ENCODE measurements at regions not wholly inside any gene's neighbourhood (a gene's known extent, or its start where the extent isn't known, plus 50 kb on each side); places are given as distances from the start of the nearest gene placed in this dataset.
"Not testable (repeated sequence)": the region's sequence is repeated elsewhere in the genome, so short reads cannot be mapped to it uniquely, and the experiment has no call there.

DNA sequence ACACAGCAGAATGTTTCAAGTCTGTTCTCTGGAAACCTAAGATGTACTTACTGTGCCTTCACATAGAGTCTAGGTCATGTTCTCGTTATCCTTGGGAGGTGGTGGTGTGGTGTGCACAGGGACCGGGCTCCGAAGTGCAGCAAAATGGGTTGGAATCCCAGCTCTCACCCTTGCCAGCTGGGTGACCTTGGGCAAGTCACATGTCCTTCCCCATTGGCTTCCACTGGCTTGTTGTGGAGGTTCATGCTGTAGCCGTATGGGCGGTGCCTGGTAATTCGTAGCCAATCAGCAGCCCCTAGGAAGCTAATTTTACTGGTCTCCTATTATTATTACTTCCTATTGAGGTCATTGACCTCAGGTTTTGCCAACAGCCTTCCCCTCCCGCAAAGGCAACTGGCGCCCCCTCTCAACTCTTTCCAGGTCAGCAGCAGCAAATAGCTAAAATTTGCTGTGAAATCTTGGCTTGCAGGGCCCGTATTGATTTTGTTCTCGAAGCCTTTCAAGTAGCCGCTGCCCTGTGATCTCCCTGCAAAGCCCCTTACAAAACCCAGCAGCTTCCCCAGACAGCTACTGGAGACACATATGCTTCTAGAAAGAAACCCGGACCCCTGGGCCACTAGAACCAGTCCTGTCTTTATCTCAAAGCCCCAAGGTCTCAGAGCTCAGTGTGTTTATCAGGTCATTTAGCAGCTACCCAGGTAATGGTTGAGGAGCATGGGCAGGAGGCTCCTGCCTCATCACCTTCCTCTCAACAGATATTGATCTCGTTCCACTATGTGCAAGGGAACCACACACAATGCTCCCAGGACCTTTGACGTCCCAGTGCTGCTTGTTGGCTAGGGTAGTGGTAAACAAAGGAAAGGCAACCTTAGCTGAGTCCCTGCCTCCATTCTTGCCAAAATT lies 66.5 kb upstream of the SLC1A4 start:
- no peak overlapping the region for H3K27ac Mint-ChIP-seq
- no peak overlapping the region for H3K4me3 Mint-ChIP-seq
- H3K4me1 Mint-ChIP-seq = peaks cover 22% of the 10 kb centered on the region
- H3K9me3 Mint-ChIP-seq = peaks cover 18% of the 10 kb centered on the region
- H3K36me3 Mint-ChIP-seq = peaks cover 5% of the 10 kb centered on the region
- H3K27me3 Mint-ChIP-seq = peaks cover 9% of the 10 kb centered on the region
- CTCF ChIA-PET = interaction anchor here (0.7 to 1.3 kb wide), 3 partner anchors 16 to 142 kb away, joined by 3 read pairs; no protein-coding TSS in a partner anchor
- DNase-seq = no peak

DNA sequence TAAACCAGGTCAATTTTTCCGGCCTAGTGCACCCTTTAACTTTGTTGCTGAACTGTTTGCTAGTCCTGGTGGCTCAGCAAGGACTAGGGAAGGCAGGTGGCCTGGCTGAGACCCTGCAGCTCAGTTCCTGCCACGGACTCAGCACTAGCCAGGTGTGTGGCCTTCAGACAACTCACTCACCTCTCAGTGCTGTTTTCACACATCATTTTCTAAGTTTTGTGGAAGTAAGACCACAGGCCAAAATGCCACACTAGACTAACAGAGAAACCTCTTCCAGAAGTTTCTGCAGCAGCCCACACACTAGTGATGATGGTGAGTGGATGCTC lies 65.9 kb upstream of the SLC1A4 start:
- CTCF ChIA-PET = interaction anchor here (1.0 to 1.3 kb wide), 2 partner anchors 16 to 141 kb away, joined by 3 read pairs; no protein-coding TSS in a partner anchor
- H3K9me3 Mint-ChIP-seq = peaks cover 18% of the 10 kb centered on the region
- H3K4me3 Mint-ChIP-seq = no peak overlapping the region
- no peak for DNase-seq
- peaks cover 16% of the 10 kb centered on the region for H3K4me1 Mint-ChIP-seq
- H3K36me3 Mint-ChIP-seq = peaks cover 5% of the 10 kb centered on the region
- no peak overlapping the region for H3K27ac Mint-ChIP-seq
- H3K27me3 Mint-ChIP-seq = peaks cover 9% of the 10 kb centered on the region

GRCh38 chr2:64924170-64924934 lies 64.8 kb upstream of the SLC1A4 start:
- peaks cover 9% of the 10 kb centered on the region for H3K27me3 Mint-ChIP-seq
- H3K4me1 Mint-ChIP-seq = peaks cover 6% of the 10 kb centered on the region
- no peak for DNase-seq
- CTCF ChIA-PET = interaction anchor here (0.9 to 1.2 kb wide), 4 partner anchors 8 to 72 kb away, joined by 3 to 4 read pairs (median 3); no protein-coding TSS in a partner anchor
- H3K27ac Mint-ChIP-seq = peak overlapping the region; percentile 13
- H3K9me3 Mint-ChIP-seq = peaks cover 18% of the 10 kb centered on the region
- H3K4me3 Mint-ChIP-seq = no peak overlapping the region
- peaks cover 5% of the 10 kb centered on the region for H3K36me3 Mint-ChIP-seq

GRCh38 chr2:64925930-64926722 lies 63.1 kb upstream of the SLC1A4 start:
- H3K4me3 Mint-ChIP-seq, DNase-seq, H3K4me1 Mint-ChIP-seq, H3K36me3 Mint-ChIP-seq, H3K27ac Mint-ChIP-seq, CTCF ChIA-PET: not testable (repeated sequence)
- H3K27me3 Mint-ChIP-seq = peaks cover 16% of the 10 kb centered on the region
- H3K9me3 Mint-ChIP-seq = peaks cover 18% of the 10 kb centered on the region

DNA sequence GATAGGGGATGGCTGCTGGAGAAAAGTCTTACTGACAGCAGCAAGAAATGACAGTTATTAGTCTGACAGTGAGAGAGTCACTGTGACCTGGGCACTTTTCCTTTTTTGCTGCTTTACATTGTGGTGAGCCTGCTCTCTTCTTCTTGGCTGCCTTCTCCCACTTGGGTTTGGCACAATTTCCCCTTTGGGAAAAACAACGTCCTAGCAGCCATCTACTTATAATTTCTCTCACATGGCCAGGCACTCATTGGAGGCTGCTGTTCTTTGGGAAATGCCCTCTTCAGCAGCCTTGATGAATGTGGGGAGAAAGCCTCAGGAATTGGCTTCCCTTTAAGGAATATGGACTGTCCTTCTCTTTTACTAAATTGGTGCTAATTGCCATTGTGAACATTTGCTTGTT lies 60.4 kb upstream of the SLC1A4 start:
- Mint-ChIP-seq H3K9me3 (peaks cover 18% of the 10 kb centered on the region), H3K36me3 (peaks cover 5% of the 10 kb centered on the region), H3K4me3 (no peak overlapping the region), H3K4me1 (peaks cover 2% of the 10 kb centered on the region), H3K27ac (no peak overlapping the region), H3K27me3 (peaks cover 32% of the 10 kb centered on the region)
- CTCF ChIA-PET = interaction anchor here (1.3 kb wide), 1 partner anchor 9 kb away, joined by 3 read pairs; no protein-coding TSS in a partner anchor
- no peak for DNase-seq

DNA sequence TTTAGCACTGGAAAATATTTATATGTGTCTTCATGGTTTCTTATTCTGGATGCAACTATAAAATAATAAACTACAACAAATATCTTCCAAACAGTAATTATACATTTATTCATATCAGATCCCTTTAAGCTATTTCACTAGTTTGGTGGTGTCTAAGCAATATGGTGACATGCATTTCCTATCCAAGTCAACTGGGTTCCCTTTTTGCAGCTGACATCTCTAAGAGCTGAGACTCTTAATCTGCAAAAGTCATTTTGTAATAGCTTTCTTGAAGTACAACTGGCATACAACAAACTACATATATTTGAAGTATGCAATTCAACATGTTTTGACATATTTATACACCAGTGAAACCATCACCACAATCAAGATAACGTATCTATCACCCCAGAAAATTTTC lies 59.9 kb upstream of the SLC1A4 start:
- CTCF ChIA-PET = interaction anchor here (1.3 kb wide), 1 partner anchor 8 kb away, joined by 3 read pairs; no protein-coding TSS in a partner anchor
- Mint-ChIP-seq H3K4me1 (peaks cover 2% of the 10 kb centered on the region), H3K27ac (no peak overlapping the region), H3K4me3 (no peak overlapping the region), H3K27me3 (peaks cover 34% of the 10 kb centered on the region), H3K36me3 (peaks cover 5% of the 10 kb centered on the region), H3K9me3 (peaks cover 18% of the 10 kb centered on the region)
- no peak for DNase-seq

DNA sequence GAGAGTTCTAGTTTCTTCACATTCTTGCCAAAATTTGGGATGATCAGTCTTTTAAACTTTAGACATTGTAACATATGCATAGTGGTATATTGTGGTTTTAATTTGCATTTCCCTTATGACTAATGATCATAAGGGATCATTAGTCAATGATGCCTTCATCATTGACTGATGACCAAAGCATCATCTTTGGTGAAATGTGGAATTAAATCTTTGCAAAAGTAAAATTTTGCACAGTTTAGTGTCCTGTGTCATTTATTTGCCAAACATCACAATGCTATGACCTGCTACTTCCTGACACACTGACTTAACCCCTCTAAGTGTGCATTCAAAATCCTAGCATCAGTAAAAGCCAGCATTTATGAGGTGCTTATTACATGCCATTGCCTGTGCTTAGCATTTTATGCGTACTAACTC lies 58.9 kb upstream of the SLC1A4 start:
- no peak for DNase-seq
- peaks cover 2% of the 10 kb centered on the region for H3K4me1 Mint-ChIP-seq
- peaks cover 38% of the 10 kb centered on the region for H3K27me3 Mint-ChIP-seq
- no peak overlapping the region for H3K27ac Mint-ChIP-seq
- peaks cover 5% of the 10 kb centered on the region for H3K36me3 Mint-ChIP-seq
- CTCF ChIA-PET = interaction anchor here (0.9 kb wide), 1 partner anchor 15 kb away, joined by 3 read pairs; no protein-coding TSS in a partner anchor
- H3K4me3 Mint-ChIP-seq = no peak overlapping the region
- H3K9me3 Mint-ChIP-seq = peaks cover 19% of the 10 kb centered on the region

DNA sequence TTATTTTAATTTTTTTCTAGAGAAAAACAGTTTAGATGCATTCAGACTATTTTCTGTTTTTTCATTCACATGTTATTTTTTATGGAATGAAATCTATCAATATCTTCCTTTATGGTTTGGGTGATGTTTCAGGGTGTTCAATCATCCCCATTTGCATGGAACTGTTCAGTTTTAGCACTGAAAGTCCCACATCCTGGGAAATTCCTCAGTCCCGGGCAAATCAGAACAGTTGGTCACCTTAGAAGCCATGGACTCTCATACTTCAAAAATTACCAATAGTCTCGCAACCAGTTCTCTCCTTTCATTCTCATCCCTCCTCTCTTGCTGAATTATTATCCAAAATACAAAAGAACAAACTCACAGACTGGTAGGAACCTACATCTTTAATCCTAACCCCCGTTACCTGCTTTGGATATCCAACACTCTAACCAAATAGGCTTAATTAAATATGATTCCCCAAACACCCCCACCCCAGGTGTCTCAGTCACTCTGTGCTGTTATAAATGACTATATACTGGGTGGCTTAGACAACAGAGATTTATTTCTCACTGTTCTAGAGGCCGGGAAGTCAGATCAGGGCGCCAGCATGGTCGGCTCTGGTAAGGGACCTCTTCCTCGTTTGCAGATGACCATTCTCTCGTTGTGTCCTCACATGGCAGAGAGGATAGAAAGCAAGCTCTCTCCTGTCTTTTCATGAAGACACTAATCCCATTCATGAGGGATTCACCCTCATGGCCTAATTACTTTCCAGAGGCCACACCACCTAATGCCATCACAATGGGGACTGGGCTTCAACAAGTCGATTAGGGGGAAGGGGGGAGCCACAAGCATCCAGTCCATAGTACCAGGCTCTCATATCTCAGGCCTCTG lies 57.7 kb upstream of the SLC1A4 start:
- peaks cover 2% of the 10 kb centered on the region for H3K4me1 Mint-ChIP-seq
- CTCF ChIA-PET = interaction anchor here (0.7 to 1.4 kb wide), 2 partner anchors 13 to 92 kb away, joined by 3 to 6 read pairs; no protein-coding TSS in a partner anchor
- no peak for DNase-seq
- peaks cover 32% of the 10 kb centered on the region for H3K27me3 Mint-ChIP-seq
- H3K4me3 Mint-ChIP-seq = no peak overlapping the region
- peaks cover 20% of the 10 kb centered on the region for H3K9me3 Mint-ChIP-seq
- no peak overlapping the region for H3K27ac Mint-ChIP-seq
- H3K36me3 Mint-ChIP-seq = no peaks in the 10 kb centered on the region

GRCh38 chr2:64932116-64932370 lies 57.2 kb upstream of the SLC1A4 start:
- DNase-seq = no peak
- peaks cover 31% of the 10 kb centered on the region for H3K27me3 Mint-ChIP-seq
- H3K27ac Mint-ChIP-seq = no peak overlapping the region
- CTCF ChIA-PET = interaction anchor here (1.4 kb wide), 1 partner anchor 14 kb away, joined by 6 read pairs; no protein-coding TSS in a partner anchor
- H3K4me1 Mint-ChIP-seq = peaks cover 2% of the 10 kb centered on the region
- H3K4me3 Mint-ChIP-seq = no peak overlapping the region
- H3K36me3 Mint-ChIP-seq = no peaks in the 10 kb centered on the region
- H3K9me3 Mint-ChIP-seq = peaks cover 18% of the 10 kb centered on the region

DNA sequence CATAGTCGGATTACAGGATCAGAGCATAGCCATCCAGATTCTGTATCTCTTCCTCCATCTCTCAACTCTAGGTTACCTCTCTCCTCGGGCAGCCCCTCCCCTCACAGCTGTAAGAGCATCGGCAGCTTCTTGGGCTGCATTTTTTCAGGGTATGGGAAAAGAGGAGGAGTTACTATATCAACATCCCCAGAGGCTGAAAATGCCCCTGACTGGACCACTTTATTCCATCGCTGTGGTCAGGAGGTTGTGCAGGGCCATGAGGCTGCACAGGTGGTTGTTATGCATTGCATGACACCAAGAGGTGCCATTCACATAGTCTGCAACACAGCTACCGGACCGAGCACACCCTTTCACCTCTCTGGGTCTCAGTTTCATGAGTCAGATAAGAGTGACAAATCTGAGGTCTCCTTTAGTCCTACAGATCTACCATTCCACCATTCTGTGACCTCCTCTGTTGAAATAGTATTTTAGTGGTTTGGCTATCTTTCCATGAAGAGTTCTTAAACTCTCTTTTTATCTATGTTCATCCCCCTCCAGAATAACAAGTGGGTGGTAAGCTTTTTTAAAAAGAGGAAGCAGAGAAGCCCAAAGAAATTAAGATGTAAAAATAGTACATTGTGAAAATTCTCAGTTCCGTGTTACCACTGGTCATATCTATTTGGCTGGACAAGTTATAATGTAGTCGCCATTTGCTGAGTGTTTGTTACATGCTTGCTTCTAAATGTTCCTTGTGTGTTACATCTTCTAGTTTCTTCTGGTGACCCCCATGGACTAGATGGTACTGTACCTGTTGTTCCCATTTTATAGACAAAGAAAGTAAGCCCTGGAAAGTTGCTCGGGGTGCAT lies 56.6 kb upstream of the SLC1A4 start:
- no peaks in the 10 kb centered on the region for H3K36me3 Mint-ChIP-seq
- no peak overlapping the region for H3K4me3 Mint-ChIP-seq
- H3K4me1 Mint-ChIP-seq = no peaks in the 10 kb centered on the region
- peaks cover 12% of the 10 kb centered on the region for H3K9me3 Mint-ChIP-seq
- peaks cover 32% of the 10 kb centered on the region for H3K27me3 Mint-ChIP-seq
- CTCF ChIA-PET = interaction anchor here (1.4 kb wide), 1 partner anchor 14 kb away, joined by 6 read pairs; no protein-coding TSS in a partner anchor
- H3K27ac Mint-ChIP-seq = no peak overlapping the region
- no peak for DNase-seq

- H3K4me3 Mint-ChIP-seq = no peak overlapping the region
- H3K9me3 Mint-ChIP-seq = peaks cover 11% of the 10 kb centered on the region
- DNase-seq = no peak
- no peak overlapping the region for H3K27ac Mint-ChIP-seq
- CTCF ChIA-PET = no interaction called here
- H3K36me3 Mint-ChIP-seq = no peaks in the 10 kb centered on the region
- peaks cover 11% of the 10 kb centered on the region for H3K4me1 Mint-ChIP-seq
- H3K27me3 Mint-ChIP-seq = peaks cover 32% of the 10 kb centered on the region
Observed at GRCh38 chr2:64934530-64934929, 54.7 kb upstream of the SLC1A4 start.

DNA sequence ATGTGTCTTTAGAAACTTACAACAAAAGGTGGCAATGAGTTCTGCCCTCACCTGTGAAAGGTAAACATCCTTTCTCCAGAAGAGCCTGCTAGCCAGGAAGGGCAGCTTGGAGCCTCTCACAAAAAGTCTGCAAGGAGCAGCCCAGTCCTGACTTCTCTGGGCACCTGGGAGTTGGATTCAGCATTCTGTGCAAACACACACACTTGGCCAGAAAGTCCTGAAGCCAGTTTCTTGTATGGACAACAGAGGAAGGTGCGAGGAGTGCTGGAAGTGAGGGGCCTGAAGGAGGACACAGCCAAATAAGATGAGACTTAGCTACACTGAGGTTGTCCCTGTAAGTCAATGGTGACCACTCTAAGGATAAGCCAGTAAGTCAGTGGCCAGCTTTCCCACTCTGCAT lies 52.4 kb upstream of the SLC1A4 start:
- H3K9me3 Mint-ChIP-seq = peaks cover 11% of the 10 kb centered on the region
- H3K4me3 Mint-ChIP-seq = no peak overlapping the region
- H3K27me3 Mint-ChIP-seq = peaks cover 22% of the 10 kb centered on the region
- CTCF ChIA-PET = interaction anchor here (1.3 kb wide), 1 partner anchor 8 kb away, joined by 3 read pairs; no protein-coding TSS in a partner anchor
- H3K27ac Mint-ChIP-seq = no peak overlapping the region
- no peaks in the 10 kb centered on the region for H3K36me3 Mint-ChIP-seq
- DNase-seq = no peak
- H3K4me1 Mint-ChIP-seq = peaks cover 16% of the 10 kb centered on the region
